ENCODE measurements at regions not wholly inside any gene's neighbourhood (a gene's known extent, or its start where the extent isn't known, plus 50 kb on each side); places are given as distances from the start of the nearest gene placed in this dataset.

DNA sequence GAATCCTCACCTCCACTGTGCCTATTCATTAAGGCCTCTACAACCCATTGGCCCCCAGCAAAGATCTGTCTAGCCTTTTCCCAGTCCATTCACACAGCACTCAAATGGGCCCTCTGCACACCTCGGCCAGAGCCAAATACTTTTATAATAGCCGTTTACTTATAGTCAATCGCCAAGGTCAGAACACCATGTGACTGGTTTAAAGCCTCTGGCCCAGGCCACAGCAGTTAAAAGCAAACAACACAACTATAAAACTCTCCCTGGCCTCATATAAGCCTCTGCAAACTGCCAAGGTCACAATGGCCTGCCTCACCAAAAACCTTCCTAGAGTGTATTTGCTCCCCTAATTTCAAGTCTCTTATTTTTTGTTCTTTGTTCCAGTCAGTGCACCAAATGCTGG, 562.6 kb downstream of the CAAP1 start (continued):
- TF ChIP-seq, protein P1, sequence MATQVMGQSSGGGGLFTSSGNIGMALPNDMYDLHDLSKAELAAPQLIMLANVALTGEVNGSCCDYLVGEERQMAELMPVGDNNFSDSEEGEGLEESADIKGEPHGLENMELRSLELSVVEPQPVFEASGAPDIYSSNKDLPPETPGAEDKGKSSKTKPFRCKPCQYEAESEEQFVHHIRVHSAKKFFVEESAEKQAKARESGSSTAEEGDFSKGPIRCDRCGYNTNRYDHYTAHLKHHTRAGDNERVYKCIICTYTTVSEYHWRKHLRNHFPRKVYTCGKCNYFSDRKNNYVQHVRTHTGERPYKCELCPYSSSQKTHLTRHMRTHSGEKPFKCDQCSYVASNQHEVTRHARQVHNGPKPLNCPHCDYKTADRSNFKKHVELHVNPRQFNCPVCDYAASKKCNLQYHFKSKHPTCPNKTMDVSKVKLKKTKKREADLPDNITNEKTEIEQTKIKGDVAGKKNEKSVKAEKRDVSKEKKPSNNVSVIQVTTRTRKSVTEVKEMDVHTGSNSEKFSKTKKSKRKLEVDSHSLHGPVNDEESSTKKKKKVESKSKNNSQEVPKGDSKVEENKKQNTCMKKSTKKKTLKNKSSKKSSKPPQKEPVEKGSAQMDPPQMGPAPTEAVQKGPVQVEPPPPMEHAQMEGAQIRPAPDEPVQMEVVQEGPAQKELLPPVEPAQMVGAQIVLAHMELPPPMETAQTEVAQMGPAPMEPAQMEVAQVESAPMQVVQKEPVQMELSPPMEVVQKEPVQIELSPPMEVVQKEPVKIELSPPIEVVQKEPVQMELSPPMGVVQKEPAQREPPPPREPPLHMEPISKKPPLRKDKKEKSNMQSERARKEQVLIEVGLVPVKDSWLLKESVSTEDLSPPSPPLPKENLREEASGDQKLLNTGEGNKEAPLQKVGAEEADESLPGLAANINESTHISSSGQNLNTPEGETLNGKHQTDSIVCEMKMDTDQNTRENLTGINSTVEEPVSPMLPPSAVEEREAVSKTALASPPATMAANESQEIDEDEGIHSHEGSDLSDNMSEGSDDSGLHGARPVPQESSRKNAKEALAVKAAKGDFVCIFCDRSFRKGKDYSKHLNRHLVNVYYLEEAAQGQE (IDR thresholded peaks at IDR 0.05; ENCODE audit: low read depth, low read length), result no peak
- TF ChIP-seq CTCF (IDR thresholded peaks at IDR 0.05), result no peak
- no peak for TF ChIP-seq YY1 (IDR thresholded peaks at IDR 0.05; ENCODE audit: low read depth)
- no peak for TF ChIP-seq GATA2 (CRISPR knock-in tag; IDR thresholded peaks at IDR 0.05)
- no peak for TF ChIP-seq RCOR1 (IDR thresholded peaks at IDR 0.05; ENCODE audit: low read length)
- no peak for TF ChIP-seq SIN3A (IDR thresholded peaks at IDR 0.05; ENCODE audit: borderline replicate concordance, low read depth, low read length)
- TF ChIP-seq RXRA (IDR thresholded peaks at IDR 0.05; ENCODE audit: borderline replicate concordance, low read depth), result no peak
- no peak for TF ChIP-seq ZBTB33 (IDR thresholded peaks at IDR 0.05; ENCODE audit: borderline replicate concordance, low read depth)
- TF ChIP-seq FOSL2 (IDR thresholded peaks at IDR 0.05; ENCODE audit: borderline replicate concordance, low read depth), result no peak

GRCh38 chr9:26326563-26326962, 566.0 kb downstream of the CAAP1 start:
- no peaks in the 10 kb centered on the region for H3K9me2 ChIP-seq
- H3F3A ChIP-seq (replicated peaks; ENCODE audit: insufficient read depth), result no peaks in the 10 kb centered on the region
- no peaks in the 10 kb centered on the region for H3K36me3 ChIP-seq (replicated peaks in 1 of 2; ENCODE audit: control insufficient read depth in 1 of 2, insufficient read depth in 2 of 2, low read length in 1 of 2)
- peak; percentile 44 for DNase-seq
- H3K27ac ChIP-seq (ENCODE audit: low read depth in 2 of 2, low read length in 1 of 2), result peak overlapping the region in 1 of 2 experiments; percentile 28; a peak in 1 of 4 replicates
- H2AFZ ChIP-seq (ENCODE audit: low read depth), result peak overlapping the region; percentile 79
- no peaks in the 10 kb centered on the region for H3K9me3 ChIP-seq
- peak overlapping the region; percentile 7; the same call in 1 of the 2 replicates for H3K9ac ChIP-seq
- ChIA-PET CTCF (interaction anchor here (0.5 to 3.5 kb wide), 28 partner anchors 11 to 771 kb away, joined by 3 to 44 read pairs (median 3); no protein-coding TSS in a partner anchor), POLR2A (no interaction called here)
- H3K27me3 ChIP-seq (ENCODE audit: insufficient read depth), result no peaks in the 10 kb centered on the region
- no peak overlapping the region for H3K4me3 ChIP-seq (ENCODE audit: low read depth in 2 of 2, low read length in 1 of 2)
- H3K4me2 ChIP-seq, result no peak overlapping the region
- peaks cover 2 to 8% of the 10 kb centered on the region in 2 experiments; a peak in 3 of 4 replicates for H3K4me1 ChIP-seq (ENCODE audit: control insufficient read depth in 1 of 2, insufficient read depth in 2 of 2, low read depth in 1 of 2, low read length in 1 of 2)
- H4K20me1 ChIP-seq (ENCODE audit: insufficient read depth), result no peaks in the 10 kb centered on the region
- 7% methylated on average over 3 of the region's 3 CpGs for WGBS (ENCODE audit: low lambda C conversion rate)
- H3K79me2 ChIP-seq (ENCODE audit: insufficient read depth), result no peaks in the 10 kb centered on the region
- no peak for TF ChIP-seq FOXJ3 (CRISPR knock-in tag; IDR thresholded peaks at IDR 0.05)
- TF ChIP-seq RAD21 (IDR thresholded peaks at IDR 0.05; ENCODE audit: low read length), result peak; percentile 95
- no peak for TF ChIP-seq RXRA (IDR thresholded peaks at IDR 0.05; ENCODE audit: borderline replicate concordance, low read depth)
- peak; percentile 96 for TF ChIP-seq CTCF (IDR thresholded peaks at IDR 0.05)
- TF ChIP-seq, protein P2, sequence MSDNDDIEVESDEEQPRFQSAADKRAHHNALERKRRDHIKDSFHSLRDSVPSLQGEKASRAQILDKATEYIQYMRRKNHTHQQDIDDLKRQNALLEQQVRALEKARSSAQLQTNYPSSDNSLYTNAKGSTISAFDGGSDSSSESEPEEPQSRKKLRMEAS (IDR thresholded peaks at IDR 0.05; ENCODE audit: low read depth), result peak; percentile 21; the same call in 1 of the 2 replicates
- no peak for TF ChIP-seq FOXM1 (IDR thresholded peaks at IDR 0.05; ENCODE audit: low read depth)
- no peak for TF ChIP-seq FOSL2 (IDR thresholded peaks at IDR 0.05; ENCODE audit: borderline replicate concordance, low read depth)
- no peak for TF ChIP-seq JUND (IDR thresholded peaks at IDR 0.05)
- TF ChIP-seq GATA2 (CRISPR knock-in tag; IDR thresholded peaks at IDR 0.05), result no peak
- TF ChIP-seq TCF12 (IDR thresholded peaks at IDR 0.05), result no peak
- TF ChIP-seq EP300 (IDR thresholded peaks at IDR 0.05; ENCODE audit: borderline replicate concordance in 1 of 2, low read depth in 1 of 2, low read length in 1 of 2), result no peak
- TF ChIP-seq POLR2AphosphoS5 (IDR thresholded peaks at IDR 0.05; ENCODE audit: low read depth, low read length), result no peak
- TF ChIP-seq, protein P3, sequence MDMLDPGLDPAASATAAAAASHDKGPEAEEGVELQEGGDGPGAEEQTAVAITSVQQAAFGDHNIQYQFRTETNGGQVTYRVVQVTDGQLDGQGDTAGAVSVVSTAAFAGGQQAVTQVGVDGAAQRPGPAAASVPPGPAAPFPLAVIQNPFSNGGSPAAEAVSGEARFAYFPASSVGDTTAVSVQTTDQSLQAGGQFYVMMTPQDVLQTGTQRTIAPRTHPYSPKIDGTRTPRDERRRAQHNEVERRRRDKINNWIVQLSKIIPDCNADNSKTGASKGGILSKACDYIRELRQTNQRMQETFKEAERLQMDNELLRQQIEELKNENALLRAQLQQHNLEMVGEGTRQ (IDR thresholded peaks at IDR 0.05; ENCODE audit: borderline replicate concordance, low read depth, low read length), result no peak
- TF ChIP-seq EZH2phosphoT487 (IDR thresholded peaks at IDR 0.05; ENCODE audit: borderline replicate concordance, low read depth), result no peak

Data from SK-N-SH (cell line).